HG02943 (cell line): ENCODE measurements at regions not wholly inside any gene's neighbourhood (a gene's known extent, or its start where the extent isn't known, plus 50 kb on each side); places are given as distances from the start of the nearest gene placed in this dataset.

Experiments
- ATAC-seq: cut with Tn5 transposase; IDR thresholded peaks from one replicate; pipeline ENCODE4 v1.9.1; 2021; ENCODE audit warnings: mild to moderate bottlenecking, low read depth, moderate library complexity; ENCODE audit not compliant: unreplicated experiment

DNA sequence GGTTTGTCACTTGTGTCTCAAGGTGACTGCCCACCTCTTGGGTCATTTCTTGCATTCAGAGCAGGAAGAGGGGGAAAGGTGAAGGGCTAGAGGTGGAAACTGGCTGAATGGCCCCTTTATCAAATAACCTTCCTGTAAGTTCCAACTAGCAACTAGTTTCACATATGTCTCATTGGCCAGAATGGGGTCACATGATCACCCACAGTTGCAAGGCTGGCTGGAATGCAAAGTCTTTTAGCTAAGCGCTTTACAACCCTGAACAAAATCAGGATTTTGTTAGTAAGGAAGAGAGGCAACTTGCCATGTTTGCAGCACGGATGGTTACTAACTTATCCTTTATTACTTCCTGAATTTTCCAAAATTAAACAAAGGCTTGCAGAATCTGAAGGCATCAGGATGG lies 156.3 kb downstream of the EMX2 start:
- ATAC-seq = no peak

- no peak for ATAC-seq
Observed at GRCh38 chr10:117699436-117700075, 157.0 kb downstream of the EMX2 start.

- no peak for ATAC-seq
Observed at GRCh38 chr10:117710181-117710798, 167.7 kb downstream of the EMX2 start.

DNA sequence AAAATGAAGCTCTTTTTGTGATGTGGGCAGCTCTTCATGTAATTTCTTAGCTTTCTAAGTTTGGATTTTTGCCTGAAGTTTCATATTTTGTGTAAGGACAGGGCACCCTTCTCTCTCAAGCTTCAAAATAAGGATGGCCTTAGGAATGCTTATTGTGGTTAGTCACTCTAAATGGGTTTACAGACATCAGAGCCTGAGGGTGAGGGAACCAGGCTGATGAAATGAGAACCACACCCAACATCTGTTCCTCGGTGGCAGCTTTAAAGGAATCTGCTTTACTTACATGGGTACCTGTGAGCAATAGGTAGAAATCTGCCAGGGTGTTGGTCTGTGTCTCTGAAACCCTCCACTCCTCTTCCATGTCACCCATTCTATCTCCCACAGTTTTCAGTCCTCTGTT lies 174.3 kb downstream of the EMX2 start:
- ATAC-seq = no peak

GRCh38 chr10:117718986-117719920 lies 176.7 kb downstream of the EMX2 start:
- ATAC-seq = no peak

DNA sequence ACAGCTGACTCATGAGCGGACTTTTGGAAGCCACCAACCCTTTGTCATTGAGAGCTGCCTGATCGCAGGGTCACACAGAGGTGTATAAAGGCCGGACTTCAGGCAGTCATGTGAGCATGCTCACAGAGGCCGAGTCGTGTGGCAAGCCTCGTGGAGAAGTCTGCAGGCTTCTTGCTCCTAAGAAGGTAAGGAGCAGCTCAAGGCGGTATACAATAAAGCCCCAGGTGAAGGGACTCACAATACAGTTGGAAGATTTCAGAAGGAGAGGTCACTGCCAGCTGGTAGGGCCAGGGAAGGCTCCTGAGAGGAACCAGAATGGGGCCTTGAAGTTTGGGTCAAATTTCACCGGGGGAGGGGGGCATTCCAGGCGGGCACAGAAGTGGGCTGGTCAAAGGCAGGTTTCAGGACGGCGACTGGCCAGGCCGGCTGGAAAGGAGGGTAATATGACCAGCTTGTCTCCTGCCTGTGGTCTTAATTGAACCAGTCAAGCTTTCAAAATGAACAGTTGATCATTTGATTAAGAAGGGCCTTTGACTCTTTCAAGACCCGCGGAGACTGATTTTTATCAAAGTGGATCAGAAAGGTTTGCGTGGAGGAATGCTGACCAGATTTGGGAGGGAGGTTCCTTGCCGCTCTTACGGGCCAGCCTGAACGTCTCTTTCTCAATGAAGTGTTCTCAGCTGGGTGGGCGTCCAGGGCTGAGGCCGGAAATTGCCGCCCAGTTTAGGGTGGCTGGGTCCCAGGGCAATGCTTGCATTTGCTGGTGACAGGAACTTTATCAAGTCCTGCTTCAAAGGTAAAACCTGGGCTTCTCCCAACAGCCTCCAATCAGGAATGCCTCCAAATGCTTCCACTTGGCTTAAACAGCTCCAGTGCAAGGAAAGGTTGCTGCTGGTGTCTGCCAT lies 178.6 kb downstream of the EMX2 start:
- ATAC-seq = no peak

DNA sequence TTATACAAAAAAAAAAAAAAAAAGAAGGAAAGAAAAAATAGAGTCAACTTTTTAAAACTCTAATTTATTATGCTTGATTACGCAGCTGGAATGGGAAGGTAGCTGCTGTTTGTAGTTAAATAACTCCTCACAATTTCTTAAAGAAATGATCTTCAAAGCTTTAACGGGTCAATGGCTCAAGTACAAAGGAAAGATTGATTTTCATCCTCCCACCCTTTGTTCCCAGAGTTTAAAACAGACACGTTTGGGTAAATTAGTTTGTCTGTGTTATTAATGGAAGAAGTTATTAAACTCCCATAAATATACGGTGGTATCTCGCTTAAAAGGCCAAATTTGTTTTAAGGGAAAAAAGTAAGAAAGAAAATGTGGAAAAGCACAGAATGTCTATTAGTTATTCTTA lies 179.3 kb downstream of the EMX2 start:
- no peak for ATAC-seq

GRCh38 chr10:117723343-117723742 lies 180.8 kb downstream of the EMX2 start:
- no peak for ATAC-seq

- ATAC-seq = no peak
Observed at GRCh38 chr10:117725993-117726392, 183.4 kb downstream of the EMX2 start.

- no peak for ATAC-seq
Observed at GRCh38 chr10:117726596-117727295, 184.2 kb downstream of the EMX2 start.

GRCh38 chr10:117727421-117727820 lies 184.9 kb downstream of the EMX2 start:
- ATAC-seq = no peak

DNA sequence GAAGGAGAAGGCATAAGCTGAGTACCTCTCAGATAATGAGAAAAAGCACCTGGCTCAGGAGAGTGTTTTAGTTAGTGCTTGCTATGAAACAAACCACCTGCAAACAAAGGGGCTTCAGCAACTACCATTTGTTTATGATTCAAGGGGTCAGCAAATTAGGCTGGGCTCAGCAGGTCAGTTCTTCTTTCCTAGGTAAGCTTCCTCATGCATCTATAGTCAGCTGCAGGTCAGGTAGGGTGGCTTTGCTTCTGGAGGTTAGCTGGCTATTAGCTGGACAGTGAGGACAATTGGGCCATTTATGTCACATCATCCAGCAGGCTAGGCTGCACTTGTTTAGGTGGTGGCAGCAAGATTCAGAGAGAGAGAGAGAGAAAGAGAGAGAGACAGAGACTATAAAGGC lies 185.5 kb downstream of the EMX2 start:
- ATAC-seq = no peak

DNA sequence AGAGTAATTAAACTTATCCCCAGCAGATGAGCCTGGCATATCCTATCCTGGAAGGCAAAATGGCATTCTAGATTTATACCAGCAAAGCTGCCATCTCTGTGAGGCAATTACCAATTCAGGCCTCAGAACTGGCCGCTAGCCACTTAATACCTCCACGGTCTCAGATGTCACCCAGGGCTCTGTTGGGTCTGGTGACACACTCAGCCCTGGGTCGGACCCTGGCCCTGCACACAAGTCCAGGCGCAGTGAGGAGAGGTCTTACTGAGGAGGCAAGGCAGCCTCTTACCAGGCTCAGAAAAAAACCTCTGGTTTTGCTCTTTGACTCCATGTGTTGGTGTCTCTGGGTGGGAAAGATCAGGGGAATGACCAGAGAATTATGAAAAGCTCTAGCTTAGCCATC lies 186.6 kb downstream of the EMX2 start:
- ATAC-seq = no peak

DNA sequence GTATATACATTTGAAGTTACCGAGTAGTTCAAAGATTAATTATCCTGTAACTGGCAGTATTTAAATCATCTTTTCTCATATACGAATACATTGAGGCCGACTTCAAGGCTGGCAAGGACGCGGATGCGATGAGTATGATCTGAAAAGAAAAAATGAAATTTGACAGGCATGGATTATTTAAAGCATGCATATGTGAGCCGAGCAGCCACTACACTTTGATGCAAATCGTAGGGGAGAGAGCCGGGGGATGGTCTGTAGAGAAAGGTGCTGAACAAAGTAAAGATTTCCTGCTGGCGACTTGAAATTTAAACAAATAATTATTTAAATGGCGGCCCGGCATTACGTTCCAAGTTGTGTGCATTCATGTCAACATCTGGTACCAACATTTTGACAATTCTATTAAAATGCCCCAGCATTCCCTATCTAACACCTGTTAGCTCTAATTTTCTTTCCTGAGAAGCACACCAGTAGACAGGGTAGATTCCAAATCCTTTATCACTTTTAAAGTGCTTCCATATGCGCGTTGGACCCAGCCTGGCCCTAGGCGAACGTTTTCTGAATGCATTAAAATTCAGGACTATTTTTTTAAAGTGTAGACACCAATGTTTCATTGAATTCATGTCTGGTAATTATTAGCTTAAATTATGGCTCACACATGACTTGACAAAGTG lies 188.7 kb downstream of the EMX2 start:
- no peak for ATAC-seq

GRCh38 chr10:117734731-117735405 lies 192.3 kb downstream of the EMX2 start:
- no peak for ATAC-seq

GRCh38 chr10:117736655-117737054 lies 194.1 kb downstream of the EMX2 start:
- no peak for ATAC-seq

GRCh38 chr10:117740088-117740487 lies 197.5 kb downstream of the EMX2 start:
- no peak for ATAC-seq

DNA sequence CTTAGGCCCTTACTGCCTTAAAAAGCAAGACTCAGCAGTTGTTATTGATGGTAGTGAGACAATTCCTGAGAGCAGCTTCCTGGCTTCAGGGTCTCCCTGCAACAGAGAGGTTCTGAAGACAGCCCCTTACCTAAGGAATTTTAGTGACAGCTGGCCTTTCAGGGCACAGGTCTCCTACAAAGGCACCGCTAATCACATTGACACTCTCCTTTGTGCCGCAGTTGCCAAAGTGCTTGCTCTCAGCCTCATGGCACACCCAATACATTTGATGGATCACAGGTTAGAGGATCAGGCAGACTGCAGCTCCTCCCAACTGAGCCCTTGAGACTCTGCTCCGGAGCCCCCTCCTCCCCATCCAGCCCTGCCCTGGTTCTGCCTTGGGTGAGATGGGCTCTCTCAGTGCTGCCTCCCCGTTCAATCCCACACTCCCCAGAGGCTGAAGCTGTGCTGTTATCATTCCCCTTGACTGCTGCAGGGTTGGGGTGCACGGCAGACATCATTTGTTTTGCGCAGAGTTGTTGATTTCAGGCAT lies 198.2 kb downstream of the EMX2 start:
- ATAC-seq = no peak

- no peak for ATAC-seq
Observed at GRCh38 chr10:117741524-117741923, 199.0 kb downstream of the EMX2 start.
